ENCODE measurements at regions not wholly inside any gene's neighbourhood (a gene's known extent, or its start where the extent isn't known, plus 50 kb on each side); places are given as distances from the start of the nearest gene placed in this dataset.

DNA sequence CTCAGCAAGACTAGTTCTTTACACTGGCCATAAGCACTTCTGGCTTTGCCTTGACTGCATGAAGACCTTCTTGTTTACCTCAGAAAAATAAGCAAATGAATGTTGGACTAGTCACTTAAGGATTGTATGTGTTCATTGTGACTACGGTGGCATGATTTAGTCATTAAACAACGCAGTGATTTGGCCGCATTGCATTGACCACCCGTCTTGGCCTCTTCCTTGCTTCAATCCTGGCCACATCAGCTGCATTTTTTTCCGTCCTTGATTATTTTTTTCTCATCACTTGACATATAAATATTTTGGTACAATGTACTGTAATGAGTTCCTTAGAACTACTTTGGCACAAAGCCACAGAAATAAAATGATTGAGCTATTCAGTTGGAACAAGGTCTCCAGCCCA lies 656.2 kb downstream of the RAB28 start:
- TF ChIP-seq CTCF (IDR thresholded peaks at IDR 0.05) (no peak), POLR2A (IDR thresholded peaks at IDR 0.05) (no peak)

Measured in sigmoid colon (tissue), 3 donors.